ENCODE measurements at regions not wholly inside any gene's neighbourhood (a gene's known extent, or its start where the extent isn't known, plus 50 kb on each side); places are given as distances from the start of the nearest gene placed in this dataset.

DNA sequence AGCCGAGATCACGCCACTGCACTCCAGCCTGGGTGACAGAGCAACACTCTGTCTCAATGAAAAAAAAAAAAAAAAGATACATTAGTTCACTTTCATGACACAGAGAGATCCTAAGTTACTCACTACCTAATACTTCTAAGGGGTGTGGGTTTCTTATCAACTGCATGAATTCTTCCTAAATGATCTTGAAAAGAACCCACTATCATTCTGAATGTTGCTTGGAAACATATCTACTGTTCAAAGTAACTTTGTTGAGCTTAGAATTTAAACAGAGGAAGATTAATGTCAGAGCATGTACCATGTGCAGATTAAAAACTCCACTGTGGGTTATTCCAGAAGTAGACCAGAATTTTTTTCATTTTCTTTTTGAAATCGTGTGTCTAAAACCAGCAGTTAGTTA lies 241.5 kb downstream of the LTN1 start:
- TF ChIP-seq, protein P1, sequence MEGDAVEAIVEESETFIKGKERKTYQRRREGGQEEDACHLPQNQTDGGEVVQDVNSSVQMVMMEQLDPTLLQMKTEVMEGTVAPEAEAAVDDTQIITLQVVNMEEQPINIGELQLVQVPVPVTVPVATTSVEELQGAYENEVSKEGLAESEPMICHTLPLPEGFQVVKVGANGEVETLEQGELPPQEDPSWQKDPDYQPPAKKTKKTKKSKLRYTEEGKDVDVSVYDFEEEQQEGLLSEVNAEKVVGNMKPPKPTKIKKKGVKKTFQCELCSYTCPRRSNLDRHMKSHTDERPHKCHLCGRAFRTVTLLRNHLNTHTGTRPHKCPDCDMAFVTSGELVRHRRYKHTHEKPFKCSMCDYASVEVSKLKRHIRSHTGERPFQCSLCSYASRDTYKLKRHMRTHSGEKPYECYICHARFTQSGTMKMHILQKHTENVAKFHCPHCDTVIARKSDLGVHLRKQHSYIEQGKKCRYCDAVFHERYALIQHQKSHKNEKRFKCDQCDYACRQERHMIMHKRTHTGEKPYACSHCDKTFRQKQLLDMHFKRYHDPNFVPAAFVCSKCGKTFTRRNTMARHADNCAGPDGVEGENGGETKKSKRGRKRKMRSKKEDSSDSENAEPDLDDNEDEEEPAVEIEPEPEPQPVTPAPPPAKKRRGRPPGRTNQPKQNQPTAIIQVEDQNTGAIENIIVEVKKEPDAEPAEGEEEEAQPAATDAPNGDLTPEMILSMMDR (IDR thresholded peaks at IDR 0.05): no peak
- TF ChIP-seq POLR2A (IDR thresholded peaks at IDR 0.05): no peak

Measured in transverse colon (tissue), 3 donors.